ENCODE measurements at regions not wholly inside any gene's neighbourhood (a gene's known extent, or its start where the extent isn't known, plus 50 kb on each side); places are given as distances from the start of the nearest gene placed in this dataset.

GRCh38 chr1:38301040-38301439 is 254.4 kb upstream of the POU3F1 start (continued):
- no peak for TF ChIP-seq E2F4 (CRISPR knock-in tag; IDR thresholded peaks at IDR 0.05; ENCODE audit: borderline replicate concordance, low read depth)
- no peak for TF ChIP-seq EMX1 (CRISPR knock-in tag; IDR thresholded peaks at IDR 0.05)

GRCh38 chr1:38300616-38301015 is 254.0 kb upstream of the POU3F1 start:
- peaks cover 19% of the 10 kb centered on the region for H3K4me1 Mint-ChIP-seq
- TF ChIP-seq ETV6 (CRISPR knock-in tag; IDR thresholded peaks at IDR 0.05), result no peak
- no peak for TF ChIP-seq PRDM15 (CRISPR knock-in tag; IDR thresholded peaks at IDR 0.05)
- TF ChIP-seq USF1 (CRISPR knock-in tag; IDR thresholded peaks at IDR 0.05), result no peak
- no peak for TF ChIP-seq ERG (CRISPR knock-in tag; IDR thresholded peaks at IDR 0.05)
- no peak for TF ChIP-seq ELF4 (CRISPR knock-in tag; IDR thresholded peaks at IDR 0.05; ENCODE audit: low read depth)
- TF ChIP-seq ZBTB21 (CRISPR knock-in tag; IDR thresholded peaks at IDR 0.05; ENCODE audit: borderline replicate concordance), result no peak
- TF ChIP-seq FOXP1 (CRISPR knock-in tag; IDR thresholded peaks at IDR 0.05; ENCODE audit: borderline replicate concordance), result no peak
- no peak for TF ChIP-seq CREB1 (CRISPR knock-in tag; IDR thresholded peaks at IDR 0.05)
- TF ChIP-seq ZNF396 (CRISPR knock-in tag; IDR thresholded peaks at IDR 0.05; ENCODE audit: borderline replicate concordance), result no peak
- TF ChIP-seq E2F4 (CRISPR knock-in tag; IDR thresholded peaks at IDR 0.05; ENCODE audit: borderline replicate concordance, low read depth), result no peak
- no peak for TF ChIP-seq CDX4 (CRISPR knock-in tag; IDR thresholded peaks at IDR 0.05; ENCODE audit: borderline replicate concordance)
- TF ChIP-seq NR3C1 (CRISPR knock-in tag; conservative IDR thresholded peaks at IDR 0.05; ENCODE audit: low read depth), result no peak
- POLR2A ChIA-PET, result no interaction called here
- H3K4me3 Mint-ChIP-seq, result no peak overlapping the region
- peaks cover 6% of the 10 kb centered on the region; the same call in 1 of the 2 replicates for H3K36me3 Mint-ChIP-seq
- H3K9me3 Mint-ChIP-seq, result peaks cover 11% of the 10 kb centered on the region
- DNase-seq (ENCODE audit: low spot score) (no peak), ATAC-seq (no peak)
- H3K27me3 Mint-ChIP-seq (ENCODE audit: low read depth), result no peaks in the 10 kb centered on the region; the same call in 1 of the 2 replicates
- CTCF ChIA-PET, result no interaction called here
- H3K27ac Mint-ChIP-seq, result no peak overlapping the region

- ChIA-PET POLR2A (no interaction called here), CTCF (no interaction called here)
- H3K36me3 Mint-ChIP-seq, result peaks cover 21% of the 10 kb centered on the region
- TF ChIP-seq SP1 (CRISPR knock-in tag; conservative IDR thresholded peaks at IDR 0.05), result no peak
- no peak for TF ChIP-seq HMGA2 (CRISPR knock-in tag; IDR thresholded peaks at IDR 0.05)
- TF ChIP-seq ESRRA (CRISPR knock-in tag; IDR thresholded peaks at IDR 0.05; ENCODE audit: borderline replicate concordance), result no peak
- TF ChIP-seq ZNF263 (CRISPR knock-in tag; IDR thresholded peaks at IDR 0.05; ENCODE audit: low read depth), result no peak
- no peak for TF ChIP-seq PRRX2 (CRISPR knock-in tag; IDR thresholded peaks at IDR 0.05)
- no peak overlapping the region for H3K27ac Mint-ChIP-seq
- H3K9me3 Mint-ChIP-seq, result peaks cover 25% of the 10 kb centered on the region
- no peak for DNase-seq (ENCODE audit: low spot score)
- H3K27me3 Mint-ChIP-seq (ENCODE audit: low read depth), result peaks cover 11% of the 10 kb centered on the region
- H3K4me1 Mint-ChIP-seq, result peaks cover 18% of the 10 kb centered on the region
- no peak overlapping the region for H3K4me3 Mint-ChIP-seq
- ATAC-seq, result no peak
Measured at GRCh38 chr1:38297842-38298241, 251.2 kb upstream of the POU3F1 start.

Measured in WTC11 (cell line).